Naive thymus-derived CD4-positive, alpha-beta T cell (primary cell): ENCODE measurements at regions not wholly inside any gene's neighbourhood (a gene's known extent, or its start where the extent isn't known, plus 50 kb on each side); places are given as distances from the start of the nearest gene placed in this dataset.

Experiments
- ATAC-seq: fragments of 150-1000 bp; cut with Tn5 transposase; 2 replicates; pipeline ENCODE4 v1.10.0; 2021; ENCODE audit warnings: mild to moderate bottlenecking, moderate library complexity
- CTCF ChIA-PET: fragments of 350-600 bp; sonication (Branson Sonifier 250); formaldehyde crosslinking; loops from one replicate; lab custom pipeline; 2021; ENCODE audit warnings: antibody characterized with exemption; lab: Charles Lee
- POLR2A ChIA-PET: fragments of 350-600 bp; sonication (Branson Sonifier 250); formaldehyde crosslinking; loops from one replicate; lab custom pipeline; 2021; ENCODE audit warnings: antibody characterized with exemption, inconsistent platforms; lab: Charles Lee
- DNase-seq, 9 donors: peaks; one replicate each; pipeline versions ENCODE4 v3.0.0 to v3.0.0-alpha.2; 2020 to 2022; ENCODE audit warnings: mixed read lengths in 1 of 9
- H3K27ac ChIP-seq: one replicate; pipeline ENCODE4 v1.7.0; 2013; ENCODE audit warnings: mild to moderate bottlenecking, low read depth, low read length, moderate library complexity
- H3K27me3 ChIP-seq, 2 donors: one replicate each; pipeline ENCODE4 v1.7.0; 2013; ENCODE audit warnings: low read length in 2 of 2, mild to moderate bottlenecking in 2 of 2, moderate library complexity in 2 of 2; ENCODE audit not compliant: control insufficient read depth in 2 of 2, insufficient read depth in 2 of 2
- H3K36me3 ChIP-seq, 3 experiments: 1 replicate in 2 of 3; 2 replicates in 1 of 3; pipeline ENCODE4 v1.7.0; 2013; ENCODE audit warnings: low read length in 3 of 3, mild to moderate bottlenecking in 3 of 3, moderate library complexity in 1 of 3; ENCODE audit not compliant: insufficient read depth in 3 of 3, control insufficient read depth in 2 of 3
- H3K4me1 ChIP-seq, 2 donors: one replicate each; pipeline ENCODE4 v1.7.0; 2013; ENCODE audit warnings: low read length in 2 of 2, mild to moderate bottlenecking in 2 of 2, moderate library complexity in 1 of 2; ENCODE audit not compliant: control insufficient read depth in 2 of 2, insufficient read depth in 2 of 2
- H3K4me3 ChIP-seq: 2 replicates; pipeline ENCODE4 v1.7.0; 2013; ENCODE audit warnings: mild to moderate bottlenecking, low read length
- H3K9me3 ChIP-seq, 3 experiments: 1 replicate in 2 of 3; 2 replicates in 1 of 3; pipeline ENCODE4 v1.7.0; 2013; ENCODE audit warnings: low read length in 3 of 3; ENCODE audit not compliant: control insufficient read depth in 2 of 3
- H3K27ac Mint-ChIP-seq, 9 donors: one replicate each; pipeline ENCODE4 v1.8.0; 2020 to 2022; ENCODE audit warnings: mixed read lengths in 9 of 9, mild to moderate bottlenecking in 8 of 9, moderate library complexity in 5 of 9, inconsistent platforms in 2 of 9
- H3K27me3 Mint-ChIP-seq, 5 donors: one replicate each; pipeline ENCODE4 v1.8.0; 2021 to 2022; ENCODE audit warnings: mixed read lengths in 5 of 5, mild to moderate bottlenecking in 1 of 5
- H3K36me3 Mint-ChIP-seq, 5 donors: one replicate each; pipeline ENCODE4 v1.8.0; 2020 to 2022; ENCODE audit warnings: mixed read lengths in 5 of 5, mild to moderate bottlenecking in 3 of 5, inconsistent platforms in 1 of 5
- H3K4me1 Mint-ChIP-seq, 7 donors: one replicate each; pipeline ENCODE4 v1.8.0; 2020 to 2022; ENCODE audit warnings: mixed read lengths in 7 of 7, mild to moderate bottlenecking in 3 of 7, inconsistent platforms in 1 of 7
- H3K4me3 Mint-ChIP-seq, 10 donors: one replicate each; pipeline ENCODE4 v1.8.0; 2020 to 2022; ENCODE audit warnings: mild to moderate bottlenecking in 10 of 10, mixed read lengths in 10 of 10, moderate library complexity in 6 of 10, inconsistent platforms in 2 of 10
- H3K9me3 Mint-ChIP-seq, 11 donors: one replicate each; pipeline ENCODE4 v1.8.0; 2020 to 2022; ENCODE audit warnings: mixed read lengths in 11 of 11, mild to moderate bottlenecking in 4 of 11, inconsistent platforms in 1 of 11, moderate library complexity in 1 of 11
- intact Hi-C, 2 donors: fragments of 100-400 bp; cut with micrococcal nuclease; formaldehyde crosslinking; loops; one replicate each; pipeline ENCODE4 v1.15.1; 2023

DNA sequence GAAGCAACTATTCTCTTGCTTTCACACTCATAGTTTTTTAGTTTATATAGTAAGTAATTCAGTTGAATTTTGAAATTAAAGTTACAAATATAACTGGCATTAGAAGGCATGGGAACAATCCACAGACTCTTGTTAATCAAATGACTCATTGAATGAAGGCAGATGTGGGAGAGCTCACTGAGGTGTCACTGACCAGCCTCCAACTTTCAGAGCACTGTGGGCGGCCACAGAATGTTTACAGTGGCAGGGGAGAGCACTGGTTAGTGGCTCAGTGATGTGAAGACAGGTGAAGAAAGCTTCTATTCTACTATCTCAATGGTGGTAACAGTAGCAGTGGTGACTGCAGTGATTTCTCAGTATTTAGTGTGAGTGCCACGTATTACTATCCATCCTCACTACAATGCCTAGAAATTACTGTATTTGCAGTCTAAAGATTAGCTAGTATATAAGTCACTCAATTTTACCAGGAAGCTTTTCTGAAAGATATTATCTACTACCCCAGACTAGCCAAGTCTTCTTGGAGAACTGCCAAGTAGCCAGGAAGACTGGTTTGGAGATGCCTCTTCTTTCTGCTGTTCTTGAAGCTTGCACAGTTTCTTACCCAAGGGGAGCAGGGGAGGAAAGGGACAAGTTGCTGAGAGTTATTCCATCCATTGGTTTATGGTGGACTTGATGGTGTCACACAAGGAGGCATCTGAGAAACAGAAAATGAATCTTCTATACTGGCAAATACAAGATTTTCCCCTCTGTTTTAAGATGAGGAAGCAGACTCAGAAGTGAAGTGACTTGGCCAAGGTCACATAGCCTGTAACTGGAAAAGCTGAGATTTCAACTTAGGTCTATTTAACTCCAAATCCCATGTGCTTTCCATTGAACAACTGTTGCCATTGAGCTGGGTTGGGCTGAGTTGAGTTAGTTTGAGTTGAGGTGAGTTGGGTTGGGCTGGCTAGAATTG lies 231.2 kb downstream of the ANKRD60 start:
- peaks cover 0 to 4% (median 0%) of the 10 kb centered on the region in 11 donors for H3K9me3 Mint-ChIP-seq
- intact Hi-C loops, result no loop called here
- H3K27me3 ChIP-seq, result no peaks in the 10 kb centered on the region
- no peaks in the 10 kb centered on the region for H3K36me3 Mint-ChIP-seq
- peaks cover 0 to 13% (median 4%) of the 10 kb centered on the region in 7 donors for H3K4me1 Mint-ChIP-seq
- no peak overlapping the region for H3K4me3 Mint-ChIP-seq
- H3K27ac ChIP-seq, result no peak overlapping the region
- ATAC-seq (no peak), DNase-seq (no peak)
- no peak overlapping the region for H3K4me3 ChIP-seq
- no peaks in the 10 kb centered on the region for H3K9me3 ChIP-seq
- POLR2A ChIA-PET, result no interaction called here
- CTCF ChIA-PET, result no interaction called here
- H3K27ac Mint-ChIP-seq, result no peak overlapping the region
- peaks cover 8 to 33% (median 24%) of the 10 kb centered on the region in 5 donors for H3K27me3 Mint-ChIP-seq
- H3K36me3 ChIP-seq, result no peaks in the 10 kb centered on the region
- H3K4me1 ChIP-seq, result no peaks in the 10 kb centered on the region

DNA sequence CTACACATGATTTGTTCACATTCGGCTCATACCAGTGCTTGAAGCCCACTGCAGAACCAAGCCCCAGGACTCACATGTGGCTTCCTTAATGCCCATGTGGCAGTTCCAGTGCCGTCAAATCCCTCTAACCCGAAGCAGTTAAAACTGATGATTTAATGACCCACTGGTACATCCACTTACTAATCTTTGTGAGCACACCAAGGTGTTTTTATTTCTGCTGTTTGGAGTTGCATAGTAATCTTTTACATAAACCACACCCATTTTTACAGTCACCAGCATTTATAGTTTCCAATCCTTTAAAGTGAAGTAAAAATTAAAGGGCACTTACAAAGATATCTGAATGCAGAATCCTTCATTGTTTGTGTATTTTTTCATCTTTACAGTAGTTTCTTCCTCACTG lies 232.0 kb downstream of the ANKRD60 start:
- peaks cover 0 to 13% (median 4%) of the 10 kb centered on the region in 7 donors for H3K4me1 Mint-ChIP-seq
- H3K9me3 Mint-ChIP-seq, result peaks cover 0 to 4% (median 0%) of the 10 kb centered on the region in 11 donors
- intact Hi-C loops, result no loop called here
- Histone ChIP-seq H3K9me3 (no peaks in the 10 kb centered on the region), H3K4me3 (no peak overlapping the region), H3K4me1 (no peaks in the 10 kb centered on the region), H3K36me3 (no peaks in the 10 kb centered on the region), H3K27me3 (no peaks in the 10 kb centered on the region), H3K27ac (no peak overlapping the region)
- no peaks in the 10 kb centered on the region for H3K36me3 Mint-ChIP-seq
- CTCF ChIA-PET, result no interaction called here
- POLR2A ChIA-PET, result no interaction called here
- no peak for DNase-seq
- no peak overlapping the region for H3K27ac Mint-ChIP-seq
- no peak for ATAC-seq
- no peak overlapping the region for H3K4me3 Mint-ChIP-seq
- H3K27me3 Mint-ChIP-seq, result peaks cover 8 to 34% (median 24%) of the 10 kb centered on the region in 5 donors

DNA sequence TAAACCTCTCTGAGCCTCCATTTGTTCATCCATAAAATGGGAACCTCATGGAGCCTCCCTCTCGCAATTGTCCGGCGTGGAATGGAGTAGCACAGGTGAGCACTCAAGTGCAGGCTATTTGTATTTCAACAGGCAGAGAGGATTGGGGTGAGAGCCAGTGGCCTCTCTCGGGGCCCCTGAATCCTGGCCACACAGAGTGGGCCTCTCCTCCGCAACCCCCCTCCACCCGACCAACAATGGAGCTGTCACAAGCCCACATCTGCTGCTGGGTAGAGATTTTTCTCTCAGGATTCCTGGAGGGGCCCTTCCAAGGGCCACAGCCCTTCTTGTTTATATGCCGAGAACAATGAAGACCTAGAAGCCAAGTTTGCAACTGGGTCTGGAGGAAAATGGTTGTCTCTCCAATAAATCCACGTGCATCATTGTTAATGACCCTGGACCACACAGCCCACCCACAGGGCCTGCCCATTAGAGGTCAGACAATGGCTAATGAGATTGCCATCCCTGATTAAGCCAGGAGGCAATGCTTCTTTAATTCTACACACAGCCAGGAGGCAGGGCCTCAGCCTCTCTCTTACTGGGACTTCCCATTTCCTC lies 233.0 kb downstream of the ANKRD60 start:
- intact Hi-C loops, result no loop called here
- CTCF ChIA-PET, result no interaction called here
- no peaks in the 10 kb centered on the region for H3K36me3 Mint-ChIP-seq
- POLR2A ChIA-PET, result no interaction called here
- H3K4me1 ChIP-seq, result no peaks in the 10 kb centered on the region
- no peaks in the 10 kb centered on the region for H3K36me3 ChIP-seq
- no peak overlapping the region for H3K4me3 Mint-ChIP-seq
- H3K9me3 ChIP-seq, result no peaks in the 10 kb centered on the region
- DNase-seq (no peak), ATAC-seq (no peak)
- no peaks in the 10 kb centered on the region for H3K27me3 ChIP-seq
- H3K27ac Mint-ChIP-seq, result no peak overlapping the region
- H3K9me3 Mint-ChIP-seq, result peaks cover 0 to 4% (median 0%) of the 10 kb centered on the region in 11 donors
- peaks cover 0 to 13% (median 4%) of the 10 kb centered on the region in 7 donors for H3K4me1 Mint-ChIP-seq
- H3K27ac ChIP-seq, result no peak overlapping the region
- H3K27me3 Mint-ChIP-seq, result peaks cover 13 to 28% (median 24%) of the 10 kb centered on the region in 5 donors
- H3K4me3 ChIP-seq, result no peak overlapping the region

DNA sequence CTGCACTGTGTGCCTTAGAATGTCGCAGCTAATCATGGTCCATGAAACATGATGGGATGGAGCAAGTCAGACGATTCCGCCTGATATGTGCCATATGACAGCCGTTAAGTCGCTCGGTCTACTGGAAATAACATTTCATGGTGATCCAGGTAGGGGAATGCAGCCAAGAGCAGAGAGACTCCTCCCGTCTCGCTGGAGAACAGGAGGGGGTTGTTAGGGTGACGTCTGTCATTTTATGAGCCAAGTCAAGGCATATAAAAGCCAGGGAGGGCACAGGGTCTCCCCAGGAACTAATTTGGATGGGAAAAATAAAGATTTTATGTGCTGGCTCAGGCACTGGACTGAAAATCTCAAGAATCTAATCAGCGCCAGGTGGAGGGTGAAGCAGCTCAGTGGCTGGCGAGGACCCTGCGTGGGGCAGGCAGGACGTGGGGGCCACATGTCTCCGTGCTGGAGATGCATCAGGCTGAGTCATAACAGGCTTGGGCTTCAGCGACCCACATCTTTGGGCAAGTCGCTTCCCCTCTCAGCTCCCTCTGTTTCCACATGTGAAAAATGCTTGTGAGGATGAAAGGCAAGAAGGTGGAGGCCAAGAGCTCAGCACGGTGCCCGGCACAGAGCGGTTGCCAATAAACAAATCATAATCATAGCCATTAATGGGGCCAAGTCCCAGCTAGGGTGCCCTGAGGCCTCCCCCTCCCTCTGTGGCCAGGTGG lies 234.6 kb downstream of the ANKRD60 start:
- ChIA-PET POLR2A (no interaction called here), CTCF (no interaction called here)
- peaks cover 0 to 5% (median 0%) of the 10 kb centered on the region in 7 donors for H3K4me1 Mint-ChIP-seq
- Histone ChIP-seq H3K4me3 (no peak overlapping the region), H3K27me3 (no peaks in the 10 kb centered on the region), H3K36me3 (no peaks in the 10 kb centered on the region), H3K4me1 (no peaks in the 10 kb centered on the region), H3K27ac (no peak overlapping the region), H3K9me3 (no peaks in the 10 kb centered on the region)
- intact Hi-C loops, result no loop called here
- no peak overlapping the region for H3K27ac Mint-ChIP-seq
- H3K36me3 Mint-ChIP-seq, result no peaks in the 10 kb centered on the region
- DNase-seq, result no peak
- no peak overlapping the region for H3K4me3 Mint-ChIP-seq
- H3K9me3 Mint-ChIP-seq, result peaks cover 0 to 4% (median 0%) of the 10 kb centered on the region in 11 donors
- ATAC-seq, result no peak
- peaks cover 19 to 24% (median 22%) of the 10 kb centered on the region in 5 donors for H3K27me3 Mint-ChIP-seq

DNA sequence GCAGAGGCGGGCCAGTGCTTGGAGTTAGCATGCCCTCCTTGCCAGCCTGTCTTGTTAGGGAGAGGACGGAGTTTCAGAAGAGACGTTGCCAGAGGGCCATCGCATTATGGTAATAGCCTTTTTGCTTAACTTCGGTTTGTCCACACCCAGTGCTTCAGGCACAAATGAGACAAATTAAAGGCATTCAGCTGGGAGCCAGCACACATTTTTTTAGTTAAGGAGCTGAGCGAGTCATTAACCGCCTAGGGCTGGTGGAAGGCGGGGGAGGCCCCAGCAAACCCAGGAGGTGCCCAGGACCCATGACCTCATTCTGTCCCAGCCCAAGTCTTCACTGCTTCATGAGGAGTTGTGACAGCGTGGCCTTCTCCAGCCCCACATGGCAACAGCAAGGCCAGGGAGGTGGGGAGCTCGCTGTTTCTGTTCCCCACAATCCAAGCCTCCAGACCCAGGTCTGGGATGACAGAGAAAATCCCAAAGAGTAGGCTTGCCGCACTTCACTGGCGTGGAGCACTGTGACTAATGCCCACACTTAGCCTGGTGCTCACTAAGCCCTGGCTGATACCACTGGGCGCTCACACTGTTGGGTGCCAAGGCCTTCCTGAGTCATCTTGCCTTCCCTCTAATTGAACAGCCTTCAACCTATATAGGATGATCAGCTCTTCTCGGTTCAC lies 237.1 kb downstream of the ANKRD60 start:
- Histone ChIP-seq H3K4me3 (no peak overlapping the region), H3K4me1 (no peaks in the 10 kb centered on the region), H3K9me3 (no peaks in the 10 kb centered on the region), H3K36me3 (no peaks in the 10 kb centered on the region), H3K27ac (no peak overlapping the region), H3K27me3 (no peaks in the 10 kb centered on the region)
- H3K27me3 Mint-ChIP-seq, result peaks cover 0 to 18% (median 7%) of the 10 kb centered on the region in 5 donors
- no peaks in the 10 kb centered on the region for H3K4me1 Mint-ChIP-seq
- CTCF ChIA-PET, result no interaction called here
- no peak overlapping the region for H3K27ac Mint-ChIP-seq
- intact Hi-C loops, result no loop called here
- POLR2A ChIA-PET, result no interaction called here
- ATAC-seq (no peak), DNase-seq (no peak)
- H3K4me3 Mint-ChIP-seq, result no peak overlapping the region
- no peaks in the 10 kb centered on the region for H3K9me3 Mint-ChIP-seq
- no peaks in the 10 kb centered on the region for H3K36me3 Mint-ChIP-seq

DNA sequence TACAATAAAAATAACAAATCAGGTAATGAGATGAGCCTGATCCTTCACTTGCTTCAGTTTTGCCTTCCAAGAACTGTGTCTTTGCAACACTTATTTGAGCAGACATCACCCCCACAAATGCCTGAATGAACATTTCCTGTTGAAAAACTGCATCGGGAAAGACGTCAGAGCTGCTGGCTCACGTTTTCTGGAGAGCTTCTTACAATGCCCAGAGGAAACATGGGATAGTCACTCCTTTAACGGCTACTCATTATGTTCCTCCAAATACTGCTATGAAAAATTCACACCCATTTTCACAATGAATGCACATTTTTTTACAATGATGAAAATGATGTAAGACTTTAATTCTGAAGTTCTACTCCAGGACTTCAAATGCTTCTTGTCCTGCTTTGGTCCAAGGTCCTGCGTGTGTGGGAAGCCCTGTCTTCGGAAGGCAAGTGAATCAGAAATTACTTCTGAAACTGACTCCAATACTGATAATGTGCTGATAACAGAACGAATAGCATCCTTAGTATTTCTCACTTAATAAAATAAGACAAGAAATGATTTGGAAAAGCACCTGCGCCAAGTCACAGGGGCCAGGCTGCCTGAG lies 238.0 kb downstream of the ANKRD60 start:
- Mint-ChIP-seq H3K9me3 (peaks cover 0 to 1% (median 0%) of the 10 kb centered on the region in 11 donors), H3K27me3 (peaks cover 0 to 18% (median 7%) of the 10 kb centered on the region in 5 donors), H3K4me3 (no peak overlapping the region), H3K27ac (no peak overlapping the region), H3K36me3 (no peaks in the 10 kb centered on the region), H3K4me1 (no peaks in the 10 kb centered on the region)
- no peak for DNase-seq
- Histone ChIP-seq H3K27me3 (no peaks in the 10 kb centered on the region), H3K4me3 (no peak overlapping the region), H3K27ac (no peak overlapping the region), H3K9me3 (no peaks in the 10 kb centered on the region), H3K4me1 (no peaks in the 10 kb centered on the region), H3K36me3 (no peaks in the 10 kb centered on the region)
- ATAC-seq, result no peak
- ChIA-PET CTCF (no interaction called here), POLR2A (no interaction called here)
- intact Hi-C loops, result no loop called here
